ENCODE measurements at regions not wholly inside any gene's neighbourhood (a gene's known extent, or its start where the extent isn't known, plus 50 kb on each side); places are given as distances from the start of the nearest gene placed in this dataset.
"Not testable (repeated sequence)": the region's sequence is repeated elsewhere in the genome, so short reads cannot be mapped to it uniquely, and the experiment has no call there.

DNA sequence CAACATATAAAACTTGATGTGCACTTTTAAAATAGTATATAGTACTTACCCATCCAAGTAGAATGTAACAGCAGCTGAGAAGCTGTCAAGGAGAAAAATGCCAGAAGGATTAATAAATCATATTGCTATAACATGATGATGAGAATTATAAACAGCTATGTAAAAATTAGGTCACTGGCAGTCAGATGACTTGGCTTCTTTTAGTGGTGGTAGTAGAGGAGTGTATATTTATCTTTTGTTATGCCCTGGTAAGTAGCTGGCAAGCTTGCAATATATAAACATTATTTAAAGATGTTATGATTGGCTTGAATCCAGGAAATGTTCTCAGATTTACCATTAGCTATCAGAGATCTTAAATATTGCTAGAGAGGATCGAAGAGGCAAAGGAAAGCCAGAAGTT, 471.0 kb upstream of the MGAT4C start:
- DNase-seq = peak; percentile 53

DNA sequence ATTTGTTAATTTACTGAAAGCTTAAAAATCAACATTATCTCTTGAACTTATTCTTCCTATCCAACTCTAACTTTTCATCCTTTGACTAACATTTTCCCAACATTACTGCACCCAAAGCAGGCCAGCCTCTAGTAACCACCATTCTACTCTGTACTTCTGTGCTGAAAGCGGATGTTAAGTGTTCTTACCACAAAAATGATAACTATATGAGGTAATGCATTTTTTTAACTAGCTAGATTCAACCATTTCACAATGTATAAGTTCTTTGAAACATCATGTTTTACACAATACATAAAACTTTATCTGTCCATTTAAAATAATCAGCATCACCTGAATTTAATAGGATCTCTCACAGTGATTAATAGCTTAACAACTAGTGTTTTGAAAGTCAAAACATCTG, 468.5 kb upstream of the MGAT4C start:
- DNase-seq = no peak

DNA sequence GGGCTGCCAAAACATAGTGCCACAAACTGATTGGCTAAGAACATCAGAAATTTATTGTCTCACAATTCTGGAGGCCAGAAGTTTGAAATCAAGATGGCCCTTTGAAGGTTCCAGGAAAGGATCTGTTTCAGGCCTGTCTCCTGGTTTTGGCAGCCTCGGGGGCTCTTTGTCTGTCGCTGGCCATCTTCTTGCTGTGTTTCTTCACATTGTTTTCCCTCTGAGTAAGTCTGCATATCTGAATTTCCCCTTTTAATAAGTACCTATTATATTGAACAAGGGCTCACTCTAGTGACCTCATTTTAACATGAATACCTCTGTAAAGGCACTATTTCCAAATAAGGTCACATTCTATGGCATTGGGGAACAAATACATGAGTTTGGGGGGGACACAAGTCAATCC, 467.1 kb upstream of the MGAT4C start:
- no peak for DNase-seq

DNA sequence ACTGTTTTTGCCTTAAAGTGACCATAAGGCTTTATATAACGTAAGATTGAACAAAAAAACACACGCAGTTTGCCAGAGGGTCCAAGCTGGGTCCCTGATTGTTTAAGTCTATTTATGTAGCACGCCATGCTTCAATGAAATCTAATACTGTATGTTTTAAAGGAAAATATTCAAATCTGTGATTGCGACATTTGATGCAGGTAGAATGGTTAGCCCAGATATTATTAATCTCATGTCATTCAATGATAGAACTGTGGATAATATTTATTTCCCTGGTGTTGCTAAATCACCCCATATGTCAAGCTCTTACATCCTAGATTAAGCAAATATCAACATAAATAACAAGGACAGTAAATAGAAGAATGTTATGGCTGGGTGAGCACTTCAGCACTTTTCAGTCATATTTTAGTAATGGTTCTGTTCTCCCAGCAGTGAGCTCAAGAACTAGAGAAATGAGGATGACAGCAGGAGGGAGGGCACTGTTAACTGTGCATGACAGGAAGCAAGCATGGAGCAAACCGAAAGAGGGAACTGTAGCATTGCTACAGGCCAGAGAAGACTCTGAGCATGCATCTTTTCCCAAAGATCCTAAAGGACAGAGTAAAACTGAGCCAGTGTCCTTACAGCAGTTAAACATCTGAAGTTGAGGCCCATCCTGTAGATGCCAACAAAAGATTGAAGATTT, 465.7 kb upstream of the MGAT4C start:
- peak; percentile 41 for DNase-seq

DNA sequence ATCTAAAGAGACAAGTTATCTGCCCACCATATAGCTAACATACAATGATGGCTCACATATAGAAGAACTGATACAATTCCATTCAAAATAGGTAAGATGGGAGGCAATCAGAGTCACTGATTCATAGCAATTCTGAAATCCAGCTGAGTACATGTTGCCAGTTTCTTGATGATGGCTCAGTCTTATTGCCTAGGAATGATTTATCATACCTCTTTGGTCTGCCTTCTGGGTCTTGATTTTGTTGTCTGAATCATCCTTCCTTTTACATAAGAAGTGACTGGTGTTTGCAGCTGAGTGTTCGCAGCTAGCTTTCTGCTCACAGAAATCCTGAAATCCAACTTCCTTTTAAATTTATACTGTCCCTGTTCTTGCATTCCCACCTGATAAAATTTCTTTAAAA, 463.2 kb upstream of the MGAT4C start:
- peak; percentile 14 for DNase-seq

DNA sequence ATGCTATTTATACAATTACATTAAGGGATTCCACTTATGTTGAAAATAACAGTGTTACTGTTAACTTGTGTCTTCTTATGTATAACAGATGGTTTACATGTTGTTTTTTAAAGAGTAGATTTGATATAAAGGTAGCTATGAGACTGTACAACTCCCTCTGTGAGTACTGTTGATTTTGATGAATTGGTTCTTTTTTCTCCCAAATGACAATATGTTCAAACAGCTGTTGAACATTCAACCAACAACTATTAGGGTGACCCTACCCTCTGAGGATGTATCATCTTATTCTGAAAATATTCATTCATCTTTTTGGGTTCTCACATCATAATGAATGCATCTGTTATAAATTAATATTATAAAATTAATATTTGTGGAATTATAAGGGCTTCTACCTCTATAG, 456.9 kb upstream of the MGAT4C start:
- DNase-seq = no peak

DNA sequence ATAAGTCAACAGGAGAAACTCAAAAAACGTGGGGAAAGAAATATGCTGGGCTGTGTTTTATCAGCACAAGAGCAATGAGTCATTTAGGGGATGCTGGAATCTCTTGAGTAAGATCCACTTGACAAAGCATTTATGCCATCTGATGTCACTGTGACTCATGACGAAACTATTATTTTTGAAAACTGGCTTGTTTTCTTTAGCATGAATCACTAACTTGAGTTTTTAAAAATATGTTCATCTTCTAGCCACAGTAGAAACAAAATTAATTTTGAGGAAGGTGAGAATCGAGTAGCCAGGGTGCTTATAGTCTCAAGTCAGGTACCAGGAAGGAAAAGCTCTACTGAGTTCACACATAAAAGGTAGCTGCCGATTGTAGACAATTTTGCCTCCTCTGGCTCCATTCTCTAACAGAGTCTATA, 456.2 kb upstream of the MGAT4C start:
- peak; percentile 94 for DNase-seq

DNA sequence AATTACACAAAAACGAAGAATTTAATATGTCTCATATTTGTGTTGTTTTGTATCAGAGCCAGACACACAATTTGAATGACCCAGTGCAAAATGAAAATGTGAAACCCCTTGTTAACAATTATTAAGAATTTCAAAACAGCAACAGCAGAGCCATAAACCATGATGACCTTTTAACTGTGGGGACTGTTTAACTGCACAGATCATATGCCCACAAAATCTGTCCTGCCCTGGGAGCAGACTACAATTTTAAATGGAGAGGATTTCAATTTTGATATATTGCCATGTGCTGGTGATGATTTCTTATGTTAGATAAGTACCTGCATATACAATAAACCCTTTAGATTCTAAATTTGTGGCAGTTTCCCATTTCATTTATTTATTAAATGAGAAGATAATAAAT, 455.5 kb upstream of the MGAT4C start:
- peak; percentile 24 for DNase-seq

DNA sequence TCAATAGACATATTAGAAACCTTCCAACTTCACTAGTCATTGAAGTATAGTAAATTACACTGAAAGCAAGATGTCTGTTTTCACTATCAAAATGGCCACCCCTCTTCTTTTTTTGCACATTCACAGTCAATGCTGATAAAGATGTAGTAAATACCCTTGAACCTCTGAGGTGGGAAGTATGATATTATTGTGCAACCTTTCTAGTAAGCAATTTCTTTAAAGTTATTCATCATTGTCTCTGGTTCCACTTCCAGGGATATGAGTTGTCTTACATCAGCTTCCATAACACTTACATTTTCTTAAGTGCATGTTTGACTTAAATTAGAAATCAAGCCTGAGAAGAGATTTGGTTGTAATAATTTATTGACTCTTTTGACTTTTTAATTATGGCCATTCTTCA, 453.9 kb upstream of the MGAT4C start:
- DNase-seq = peak; percentile 17

DNA sequence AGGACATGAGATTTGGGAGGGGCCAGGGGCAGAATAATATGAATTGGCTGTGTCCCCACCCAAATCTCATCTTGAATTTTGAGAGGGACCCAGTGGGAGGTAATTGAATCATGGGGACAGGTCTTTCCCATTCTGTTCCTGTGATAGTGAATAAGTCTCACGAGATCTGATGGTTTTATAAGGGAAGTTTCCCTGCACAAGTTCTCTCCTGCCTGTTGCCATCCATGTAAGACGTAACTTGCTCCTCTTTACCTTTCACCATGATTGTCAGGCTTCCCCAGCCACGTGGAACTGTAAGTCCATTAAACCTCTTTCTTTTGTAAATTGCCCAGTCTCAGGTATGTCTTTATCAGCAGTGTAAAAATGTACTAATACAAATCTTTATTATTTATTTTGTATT, 452.8 kb upstream of the MGAT4C start:
- not testable (repeated sequence) for DNase-seq

DNA sequence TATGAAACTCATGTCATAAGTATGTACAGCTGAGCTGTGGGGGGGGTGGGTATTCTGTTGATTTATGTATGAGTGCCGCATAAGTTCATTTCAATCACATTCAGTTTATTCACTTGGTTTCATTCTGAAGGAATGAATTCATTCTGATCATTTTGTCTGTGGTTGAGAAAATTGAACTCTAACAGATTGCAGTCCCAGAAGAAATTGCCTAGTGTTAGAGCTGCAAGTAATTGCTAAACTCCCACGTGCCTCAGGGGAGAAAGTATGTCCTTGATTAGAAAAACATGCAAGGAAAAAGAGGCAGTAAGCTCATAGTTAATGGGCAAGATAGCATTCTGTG, 442.4 kb upstream of the MGAT4C start:
- peak; percentile 6 for DNase-seq

DNA sequence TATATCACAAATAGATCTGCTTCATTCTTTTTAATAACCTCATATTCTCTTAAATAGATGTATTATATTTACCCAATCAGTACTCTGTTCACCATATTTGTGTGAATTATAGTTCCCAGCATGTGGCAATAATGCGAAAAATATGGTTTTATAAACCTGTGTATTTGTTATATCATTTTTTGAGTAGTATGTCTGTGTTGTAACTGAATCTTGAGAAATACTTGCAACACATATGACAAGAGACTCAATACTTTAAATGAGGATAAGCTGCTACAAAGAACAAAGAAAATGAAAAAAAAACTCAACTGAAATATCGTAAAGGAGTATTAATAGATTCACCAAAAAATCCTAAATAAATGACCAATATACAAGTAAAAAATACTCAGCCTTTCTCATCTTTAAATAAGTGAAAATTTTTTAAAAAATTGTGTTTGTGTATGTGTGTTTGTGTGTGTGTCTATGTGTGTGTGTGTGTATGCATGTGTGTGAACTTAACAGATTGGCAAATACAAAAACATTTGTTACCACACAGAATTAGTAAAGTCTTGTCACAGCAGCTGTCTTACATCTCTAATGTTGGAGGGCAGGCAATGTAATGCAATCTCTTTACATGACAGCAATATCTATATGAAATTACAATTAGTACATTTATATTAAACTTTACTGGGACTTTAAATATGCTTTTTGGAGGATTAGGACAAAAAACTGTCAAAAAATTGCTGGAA, 441.9 kb upstream of the MGAT4C start:
- DNase-seq = no peak

DNA sequence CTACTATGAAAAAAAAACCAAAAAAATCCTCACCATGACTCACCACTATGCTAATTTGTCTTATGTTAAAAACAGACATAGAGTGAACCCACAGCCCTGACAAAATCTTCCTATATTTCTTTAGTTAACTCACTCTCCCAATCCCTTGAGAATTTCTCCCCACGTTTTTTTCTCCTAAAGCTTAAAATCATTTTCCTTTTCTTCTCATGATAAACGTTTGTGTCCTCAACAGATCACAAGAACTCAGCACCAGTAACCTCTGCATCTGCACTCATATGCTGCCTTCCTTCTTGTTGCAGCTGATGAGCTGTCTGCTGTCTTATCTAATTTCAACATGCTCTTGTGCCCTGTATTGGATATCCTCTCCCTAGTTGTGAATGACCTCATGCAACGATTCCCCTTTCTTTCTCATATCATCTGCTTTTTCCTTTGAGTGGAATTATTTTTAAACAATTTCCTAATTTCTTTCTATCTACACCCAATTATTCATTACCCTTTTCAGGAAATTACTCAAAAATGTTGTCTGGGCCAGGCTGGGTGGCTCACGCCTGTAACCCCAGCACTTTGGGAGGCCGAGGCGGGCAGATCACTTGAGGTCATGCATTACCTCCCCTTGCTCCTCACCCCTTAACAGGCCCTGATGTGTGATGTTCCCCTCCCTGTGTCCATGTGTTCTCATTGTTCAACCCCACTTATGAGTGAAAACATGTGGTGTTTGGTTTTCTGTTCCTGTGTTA, 427.5 kb upstream of the MGAT4C start:
- no peak for DNase-seq

DNA sequence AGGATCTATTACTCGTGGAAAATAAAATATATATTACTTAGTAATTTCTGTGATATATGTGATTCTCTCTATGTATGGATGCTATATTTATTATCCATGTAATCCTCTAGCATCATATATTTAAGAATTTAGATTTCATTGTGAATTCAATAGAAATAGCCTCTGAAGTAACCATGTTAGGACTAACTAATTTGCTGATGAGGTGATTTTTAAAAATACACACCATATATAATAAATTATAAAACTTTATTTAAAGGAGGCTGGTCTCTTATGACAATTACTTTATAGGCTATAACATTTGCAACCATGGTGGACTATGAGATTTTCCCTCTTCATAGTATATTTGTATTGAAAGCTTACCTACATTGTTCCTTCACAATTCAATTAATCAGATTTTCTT, 424.9 kb upstream of the MGAT4C start:
- no peak for DNase-seq

DNA sequence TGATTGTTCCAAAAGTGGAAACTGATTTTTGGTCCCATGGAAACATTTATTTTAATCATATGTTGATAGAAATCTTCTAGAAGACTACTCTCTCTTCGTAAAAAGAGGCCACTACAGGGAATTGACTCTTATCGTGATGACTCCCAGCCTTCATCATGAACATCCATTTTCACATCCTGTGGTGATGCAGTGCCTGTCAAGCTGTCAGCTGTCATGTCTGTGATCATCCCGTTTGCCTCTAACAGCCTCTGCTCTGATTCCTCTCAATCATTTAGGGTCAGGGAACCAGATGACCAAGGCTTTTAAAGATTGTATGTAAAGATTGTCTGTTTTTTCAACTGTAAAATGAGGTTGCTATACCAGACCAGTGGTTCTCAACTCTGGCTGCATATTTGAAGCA, 419.0 kb upstream of the MGAT4C start:
- DNase-seq = no peak

DNA sequence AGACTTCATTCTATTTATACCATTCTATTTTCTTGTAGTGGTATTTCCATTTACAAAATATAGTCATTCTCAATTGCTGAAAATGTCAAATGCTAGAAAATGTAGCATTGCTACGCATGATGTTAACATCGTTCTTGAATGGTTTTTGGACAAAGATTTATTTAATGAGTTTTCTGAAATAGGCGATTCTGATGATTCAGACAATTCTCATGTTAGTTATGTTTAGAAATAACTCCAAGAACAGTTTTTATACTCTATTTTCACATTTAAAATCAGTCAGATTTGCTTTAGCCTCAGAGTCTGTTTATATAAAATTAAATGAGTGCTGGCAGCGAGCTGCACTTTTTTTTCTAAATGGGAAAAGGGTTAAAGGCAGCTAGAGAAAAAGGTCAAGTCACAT, 414.8 kb upstream of the MGAT4C start:
- no peak for DNase-seq

DNA sequence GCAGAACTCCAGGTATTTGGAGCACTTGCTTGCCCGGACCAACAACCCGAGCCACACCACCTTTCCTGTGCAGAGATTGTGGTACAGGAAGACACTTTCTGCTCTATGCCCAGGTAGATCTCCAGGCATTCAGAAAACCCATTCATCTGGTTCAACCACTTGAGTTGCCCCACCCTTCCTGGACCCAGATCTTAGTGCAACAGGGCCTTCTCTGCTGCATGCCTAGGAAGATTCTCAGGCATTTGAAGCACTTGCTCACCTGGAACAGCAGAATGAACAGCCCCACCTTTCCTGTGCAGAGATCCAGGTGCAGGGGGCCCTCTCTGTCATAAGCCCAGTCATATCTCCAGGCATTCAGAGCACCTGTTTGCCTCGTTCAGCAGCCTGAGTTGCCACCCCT, 412.8 kb upstream of the MGAT4C start:
- DNase-seq = no peak

DNA sequence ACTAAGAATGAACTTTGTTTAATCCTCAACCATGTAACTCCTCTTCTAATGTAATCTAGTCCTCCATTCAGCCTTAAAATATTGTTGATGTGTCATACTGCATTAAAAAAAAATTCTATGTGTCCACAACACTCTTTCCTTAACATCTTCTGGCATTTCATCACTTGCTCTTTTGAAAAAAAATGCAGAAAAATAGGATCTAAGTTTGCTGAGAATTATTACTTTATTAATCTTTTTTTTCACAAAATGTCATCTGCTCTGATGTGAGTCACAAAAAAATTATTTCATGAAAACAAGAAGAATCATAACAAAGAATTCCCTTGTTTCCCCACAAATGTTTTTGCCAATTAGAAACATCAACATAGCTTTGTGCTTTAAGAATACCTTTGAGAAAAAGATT, 410.1 kb upstream of the MGAT4C start:
- no peak for DNase-seq

DNA sequence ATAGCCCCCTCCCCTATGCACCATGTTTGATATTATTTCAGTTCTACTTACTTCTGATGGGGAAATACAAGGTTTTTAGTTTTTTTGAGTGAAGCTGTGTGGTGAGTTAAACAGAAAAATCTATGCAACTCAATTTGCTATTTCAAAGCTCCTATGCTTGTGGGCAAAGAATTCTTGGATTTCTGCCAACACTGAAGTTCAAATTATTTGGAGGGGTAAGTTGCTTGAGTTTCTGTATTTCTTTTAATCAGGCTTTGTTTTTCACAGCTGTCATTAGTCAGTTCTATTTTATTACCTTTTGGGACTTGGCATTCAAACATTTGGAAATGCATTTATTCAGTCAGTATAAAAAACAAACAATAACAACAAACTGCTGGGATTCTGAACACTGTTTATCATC, 407.5 kb upstream of the MGAT4C start:
- no peak for DNase-seq

DNA sequence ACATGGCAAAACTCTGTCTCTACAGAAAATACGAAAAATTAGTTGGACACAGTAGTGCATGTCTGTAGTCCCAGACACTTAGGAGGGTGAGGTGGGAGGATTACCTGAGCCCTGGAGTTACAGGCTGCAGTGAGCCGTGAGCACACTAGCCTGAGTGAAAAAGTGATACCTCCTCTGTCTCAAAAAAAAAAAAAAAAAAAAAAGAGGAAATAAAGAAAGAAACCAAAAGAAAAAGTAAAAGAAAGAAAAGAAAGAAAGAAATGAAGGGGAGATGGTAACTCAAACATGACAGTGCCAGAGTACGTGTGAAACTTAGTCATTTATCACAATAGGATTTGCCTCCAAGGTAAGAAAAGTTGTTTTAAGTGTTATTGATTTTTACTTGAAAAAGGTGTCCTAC, 407.0 kb upstream of the MGAT4C start:
- DNase-seq = no peak

DNA sequence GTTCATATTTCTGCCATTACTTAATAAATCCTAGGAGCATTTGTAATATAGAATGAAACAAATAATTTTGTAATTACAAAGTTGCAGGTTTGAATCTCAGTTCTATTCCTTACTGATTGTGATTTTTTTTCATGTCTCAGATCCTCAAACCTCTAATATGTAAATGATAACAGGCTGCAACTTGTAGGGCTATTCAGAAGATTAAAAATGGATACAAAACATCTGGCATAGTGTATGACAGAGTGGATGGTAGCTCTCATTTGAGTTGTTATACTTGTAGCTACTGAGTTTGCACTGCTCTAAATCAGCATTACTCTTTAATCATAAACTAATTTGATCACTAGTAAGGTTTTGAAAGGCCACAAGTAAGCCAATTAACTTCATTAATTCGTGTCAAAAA, 406.3 kb upstream of the MGAT4C start:
- DNase-seq = no peak

DNA sequence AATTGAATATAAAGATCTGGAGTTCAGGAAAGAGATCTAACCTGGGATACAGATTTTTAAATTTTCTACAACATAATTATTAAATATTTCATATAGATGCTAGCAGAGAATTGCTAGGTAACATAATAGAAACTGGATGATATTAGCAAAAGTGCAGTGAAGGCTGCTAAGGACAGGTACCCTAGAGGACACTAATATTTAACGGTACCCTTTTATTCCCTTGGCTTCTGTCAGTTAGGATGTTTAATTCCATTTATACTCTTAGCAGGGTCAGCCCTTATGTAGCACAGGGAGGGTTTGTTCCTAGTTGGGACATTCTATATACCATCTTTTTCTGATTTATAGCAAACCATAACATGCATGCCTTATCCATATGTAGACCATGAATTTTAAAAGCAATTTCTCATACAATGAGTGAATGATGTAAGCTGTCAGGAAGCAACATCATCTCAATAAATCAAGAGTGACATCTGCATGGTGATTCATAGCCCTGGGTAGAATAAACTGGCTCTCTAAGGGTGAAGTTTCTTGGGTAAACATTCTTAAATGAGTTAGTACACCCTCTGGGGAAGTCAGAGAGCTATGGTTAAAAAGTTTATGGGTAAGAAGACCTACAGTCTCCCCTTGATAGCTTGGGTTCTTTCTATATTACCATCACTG, 404.4 kb upstream of the MGAT4C start:
- peak; percentile 66 for DNase-seq

DNA sequence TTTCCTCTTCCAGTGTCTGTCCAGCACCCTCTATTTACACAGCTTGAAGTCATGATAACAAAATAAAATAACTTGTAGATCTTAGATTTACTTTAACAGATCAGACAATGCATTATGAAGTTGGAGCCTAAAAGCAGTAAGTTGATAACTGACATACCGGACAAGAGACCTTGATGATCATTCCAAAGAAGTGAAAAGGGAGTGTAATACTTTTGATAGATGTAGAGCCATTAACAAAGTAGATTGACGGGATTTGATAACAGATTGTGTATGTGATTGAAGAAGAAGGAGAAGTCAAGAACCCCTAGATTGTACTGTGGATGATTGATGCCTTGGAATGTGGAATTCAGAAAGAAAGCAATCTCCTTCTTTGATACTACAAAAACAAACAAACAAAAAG, 403.8 kb upstream of the MGAT4C start:
- no peak for DNase-seq

DNA sequence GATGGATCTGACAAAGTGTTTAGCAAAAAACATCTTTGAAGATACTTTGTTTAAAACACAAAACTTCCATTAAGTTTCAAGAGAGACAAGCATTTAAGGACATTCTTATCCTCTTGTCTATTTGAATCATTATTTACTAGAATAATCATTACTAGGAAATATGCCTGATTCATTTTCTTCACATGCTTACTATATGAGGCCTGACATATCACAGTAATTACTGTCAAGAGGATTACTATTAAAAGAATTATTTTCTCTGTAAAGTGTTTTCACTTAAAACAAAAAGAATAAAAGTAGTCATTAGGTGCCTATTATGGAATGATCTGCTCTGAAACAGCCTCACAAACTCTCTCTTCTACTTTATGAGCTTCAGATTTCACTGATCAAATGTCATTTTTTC, 402.1 kb upstream of the MGAT4C start:
- no peak for DNase-seq

All from kidney glomerular epithelial cell (primary cell).